ENCODE measurements at regions not wholly inside any gene's neighbourhood (a gene's known extent, or its start where the extent isn't known, plus 50 kb on each side); places are given as distances from the start of the nearest gene placed in this dataset.

GRCh38 chr3:28637742-28638141 lies 289.1 kb upstream of the AZI2 start:
- intact Hi-C loops (cut with DNase I) = no loop called here
- no peak for DNase-seq

- no peak for DNase-seq
- intact Hi-C loops (cut with DNase I) = no loop called here
Measured at GRCh38 chr3:28645149-28645548, 296.5 kb upstream of the AZI2 start.

- intact Hi-C loops (cut with DNase I) = no loop called here
- no peak for DNase-seq
Measured at GRCh38 chr3:28646435-28646834, 297.8 kb upstream of the AZI2 start.

- intact Hi-C loops (cut with DNase I) = no loop called here
Measured at GRCh38 chr3:28649266-28649665, 300.6 kb upstream of the AZI2 start.

GRCh38 chr3:28651159-28651558 lies 302.5 kb upstream of the AZI2 start:
- no peak for DNase-seq
- intact Hi-C loops (cut with DNase I) = no loop called here

More at GRCh38 chr3:28649266-28649665, 300.6 kb upstream of the AZI2 start:
- DNase-seq = no peak

GRCh38 chr3:28664123-28664522 lies 315.5 kb upstream of the AZI2 start:
- intact Hi-C loops (cut with DNase I) = no loop called here
- DNase-seq = no peak

GRCh38 chr3:28667646-28668621 lies 319.3 kb upstream of the AZI2 start:
- peak in 8 of 10 donors; percentile 12 to 83 (median 48) for DNase-seq
- intact Hi-C loops (cut with DNase I) = no loop called here

GRCh38 chr3:28669870-28670269 lies 321.2 kb upstream of the AZI2 start:
- intact Hi-C loops (cut with DNase I) = no loop called here
- no peak for DNase-seq

GRCh38 chr3:28672406-28672805 lies 323.8 kb upstream of the AZI2 start:
- no peak for DNase-seq
- intact Hi-C loops (cut with DNase I) = no loop called here

- no peak for DNase-seq
- intact Hi-C loops (cut with DNase I) = no loop called here
Measured at GRCh38 chr3:28673446-28673845, 324.8 kb upstream of the AZI2 start.

GRCh38 chr3:28674212-28674611 lies 325.6 kb upstream of the AZI2 start:
- intact Hi-C loops (cut with DNase I) = no loop called here

GRCh38 chr3:28677581-28677980 lies 329.0 kb upstream of the AZI2 start:
- peak in 3 of 10 donors; percentile 26 to 80 (median 78) for DNase-seq
- intact Hi-C loops (cut with DNase I) = no loop called here

More at GRCh38 chr3:28674212-28674611, 325.6 kb upstream of the AZI2 start:
- DNase-seq = no peak

- no peak for DNase-seq
- intact Hi-C loops (cut with DNase I) = no loop called here
Measured at GRCh38 chr3:28678086-28678485, 329.5 kb upstream of the AZI2 start.

- DNase-seq = no peak
- intact Hi-C loops (cut with DNase I) = no loop called here
Measured at GRCh38 chr3:28680050-28680449, 331.4 kb upstream of the AZI2 start.

- no peak for DNase-seq
- intact Hi-C loops (cut with DNase I) = no loop called here
Measured at GRCh38 chr3:28682121-28682520, 333.5 kb upstream of the AZI2 start.

- no peak for DNase-seq
- intact Hi-C loops (cut with DNase I) = no loop called here
Measured at GRCh38 chr3:28690176-28690575, 341.6 kb upstream of the AZI2 start.

GRCh38 chr3:28698706-28699105 lies 350.1 kb upstream of the AZI2 start:
- intact Hi-C loops (cut with DNase I) = no loop called here

GRCh38 chr3:28699283-28699682 lies 350.7 kb upstream of the AZI2 start:
- no peak for DNase-seq
- intact Hi-C loops (cut with DNase I) = no loop called here

More at GRCh38 chr3:28698706-28699105, 350.1 kb upstream of the AZI2 start:
- DNase-seq = no peak

GRCh38 chr3:28700728-28701127 lies 352.1 kb upstream of the AZI2 start:
- intact Hi-C loops (cut with DNase I) = no loop called here
- DNase-seq = no peak

GRCh38 chr3:28703843-28704242 lies 355.2 kb upstream of the AZI2 start:
- no peak for DNase-seq
- intact Hi-C loops (cut with DNase I) = no loop called here

GRCh38 chr3:28711293-28711692 lies 362.7 kb upstream of the AZI2 start:
- intact Hi-C loops (cut with DNase I) = no loop called here
- no peak for DNase-seq

- intact Hi-C loops (cut with DNase I) = no loop called here
- DNase-seq = no peak
Measured at GRCh38 chr3:28716939-28717338, 368.3 kb upstream of the AZI2 start.
